SU-DHL-6 (cell line): ENCODE measurements at regions not wholly inside any gene's neighbourhood (a gene's known extent, or its start where the extent isn't known, plus 50 kb on each side); places are given as distances from the start of the nearest gene placed in this dataset.

Experiments used
- H2AFZ ChIP-seq: fragments of 200-600 bp; sonication (generic); 2 replicates; pipeline ENCODE4 v1.6.1; 2014; ENCODE audit warnings: low read depth, mild to moderate bottlenecking, moderate library complexity, mixed read lengths, antibody characterized with exemption, low read length; ENCODE audit not compliant: severe bottlenecking
- H3F3A ChIP-seq: fragments of 200-600 bp; shearing (Covaris generic); 2 replicates; pipeline ENCODE4 v1.6.0; 2016; ENCODE audit warnings: antibody characterized with exemption, mild to moderate bottlenecking; ENCODE audit not compliant: insufficient read depth
- H3K27ac ChIP-seq: fragments of 200-600 bp; sonication (generic); 2 replicates; pipeline ENCODE4 v1.5.1; 2016; ENCODE audit warnings: low read depth, mild to moderate bottlenecking, low read length, moderate library complexity, mixed read lengths
- H3K27me3 ChIP-seq: fragments of 200-600 bp; sonication (generic), shearing (Covaris generic); 2 replicates; pipeline ENCODE4 v1.6.0; 2014; ENCODE audit warnings: mild to moderate bottlenecking, low read length
- H3K36me3 ChIP-seq: fragments of 200-600 bp; sonication (generic); 2 replicates; pipeline ENCODE4 v1.6.1; 2014; ENCODE audit warnings: mild to moderate bottlenecking, low read length, mixed read lengths
- H3K4me2 ChIP-seq: fragments of 300-600, 200-600 bp; shearing (Covaris generic), sonication (generic); 2 replicates; pipeline ENCODE4 v1.6.0; 2014; ENCODE audit warnings: low read length, low read depth, mild to moderate bottlenecking; ENCODE audit not compliant: poor library complexity, severe bottlenecking
- H3K4me3 ChIP-seq: fragments of 200-600 bp; sonication (generic); 2 replicates; pipeline ENCODE4 v1.5.1; 2014; ENCODE audit warnings: antibody characterized with exemption, low read length, mild to moderate bottlenecking, mixed read lengths; ENCODE audit not compliant: insufficient read depth, poor library complexity, severe bottlenecking
- H3K79me2 ChIP-seq: fragments of 200-600 bp; sonication (generic); 2 replicates; pipeline ENCODE4 v1.6.1; 2014; ENCODE audit warnings: mild to moderate bottlenecking, low read length, moderate library complexity; ENCODE audit not compliant: insufficient read depth
- H3K9ac ChIP-seq: fragments of 200-600 bp; sonication (generic); 2 replicates; pipeline ENCODE4 v1.7.0; 2014; ENCODE audit warnings: mild to moderate bottlenecking, low read length
- H3K9me2 ChIP-seq: fragments of 200-600 bp; sonication (generic); replicated peaks from 2 replicates; pipeline ENCODE4 v1.6.1; 2014; ENCODE audit warnings: low read length; ENCODE audit not compliant: insufficient read depth
- H3K9me3 ChIP-seq: fragments of 200-600 bp; sonication (generic); 2 replicates; pipeline ENCODE4 v1.6.1; 2014; ENCODE audit warnings: low read length, mixed read lengths; ENCODE audit not compliant: insufficient read depth
- H4K20me1 ChIP-seq: fragments of 200-600 bp; sonication (generic); 2 replicates; pipeline ENCODE4 v1.6.1; 2014; ENCODE audit warnings: low read depth, mild to moderate bottlenecking, antibody characterized with exemption, low read length, moderate library complexity, mixed read lengths
- CTCF ChIP-seq: fragments of 200-600 bp; sonication (generic); IDR thresholded peaks from one replicate; pipeline ENCODE4 v1.5.1; 2017; ENCODE audit warnings: antibody characterized with exemption, mild to moderate bottlenecking, low read length, moderate library complexity; ENCODE audit not compliant: insufficient read depth, poor library complexity, severe bottlenecking
- EZH2phosphoT487 ChIP-seq: fragments of 200-600 bp; sonication (generic), shearing (Covaris generic); conservative IDR thresholded peaks from 2 replicates; pipeline ENCODE4 v1.6.1; 2018; ENCODE audit warnings: mild to moderate bottlenecking, antibody characterized with exemption, low read length, moderate library complexity, mixed read lengths

- no peak overlapping the region for H3K27ac ChIP-seq
- no peaks in the 10 kb centered on the region for H4K20me1 ChIP-seq
- H3K36me3 ChIP-seq, result no peaks in the 10 kb centered on the region
- no peak overlapping the region for H3K4me2 ChIP-seq
- no peaks in the 10 kb centered on the region for H3K9me3 ChIP-seq
- H3K4me3 ChIP-seq, result no peak overlapping the region
- H3K27me3 ChIP-seq, result no peaks in the 10 kb centered on the region
- no peak for TF ChIP-seq EZH2phosphoT487
- TF ChIP-seq CTCF, result no peak
- no peaks in the 10 kb centered on the region for H3K79me2 ChIP-seq
- H3K9ac ChIP-seq, result no peak overlapping the region
- H3F3A ChIP-seq, result no peaks in the 10 kb centered on the region
- no peak overlapping the region for H2AFZ ChIP-seq
- H3K9me2 ChIP-seq, result no peaks in the 10 kb centered on the region
Measured at GRCh38 chr5:118761814-118762213, 226.5 kb downstream of the DTWD2 start.

GRCh38 chr5:118752969-118753368, 235.4 kb downstream of the DTWD2 start:
- Histone ChIP-seq H4K20me1 (no peaks in the 10 kb centered on the region), H3K4me3 (no peak overlapping the region), H3K9me3 (no peaks in the 10 kb centered on the region), H3K79me2 (no peaks in the 10 kb centered on the region), H2AFZ (no peak overlapping the region), H3K27ac (no peak overlapping the region), H3K4me2 (no peak overlapping the region), H3K9me2 (no peaks in the 10 kb centered on the region), H3K36me3 (no peaks in the 10 kb centered on the region), H3F3A (no peaks in the 10 kb centered on the region), H3K27me3 (no peaks in the 10 kb centered on the region), H3K9ac (no peak overlapping the region)
- TF ChIP-seq EZH2phosphoT487 (no peak), CTCF (no peak)

GRCh38 chr5:118736396-118736795, 252.0 kb downstream of the DTWD2 start:
- no peak overlapping the region for H3K4me2 ChIP-seq
- H3K36me3 ChIP-seq, result no peaks in the 10 kb centered on the region
- no peaks in the 10 kb centered on the region for H3K9me3 ChIP-seq
- no peak overlapping the region for H3K4me3 ChIP-seq
- TF ChIP-seq EZH2phosphoT487 (no peak), CTCF (no peak)
- no peaks in the 10 kb centered on the region for H4K20me1 ChIP-seq
- no peaks in the 10 kb centered on the region for H3K79me2 ChIP-seq
- no peak overlapping the region for H3K9ac ChIP-seq
- H2AFZ ChIP-seq, result no peak overlapping the region
- no peaks in the 10 kb centered on the region for H3K27me3 ChIP-seq
- no peaks in the 10 kb centered on the region for H3K9me2 ChIP-seq
- no peaks in the 10 kb centered on the region for H3F3A ChIP-seq
- H3K27ac ChIP-seq, result no peak overlapping the region
